Chondrocyte (in vitro differentiated cells): ENCODE measurements at regions not wholly inside any gene's neighbourhood (a gene's known extent, or its start where the extent isn't known, plus 50 kb on each side); places are given as distances from the start of the nearest gene placed in this dataset.
"Not testable (repeated sequence)": the region's sequence is repeated elsewhere in the genome, so short reads cannot be mapped to it uniquely, and the experiment has no call there.

Source experiments
- DNase-seq: peaks from one replicate; pipeline ENCODE4 v3.0.0; 2021; ENCODE audit warnings: mixed read lengths, low spot score
- H3K27ac Mint-ChIP-seq: one replicate; pipeline ENCODE4 v1.8.0; 2021; ENCODE audit warnings: mild to moderate bottlenecking, moderate library complexity, mixed read lengths; ENCODE audit not compliant: unreplicated experiment
- H3K27me3 Mint-ChIP-seq: 2 replicates; pipeline ENCODE4 v1.8.0; 2021; ENCODE audit warnings: low read depth, mixed read lengths
- H3K36me3 Mint-ChIP-seq: 2 replicates; pipeline ENCODE4 v1.8.0; 2021; ENCODE audit warnings: low read depth, mixed read lengths
- H3K4me1 Mint-ChIP-seq: 2 replicates; pipeline ENCODE4 v1.8.0; 2021; ENCODE audit warnings: low read depth, mild to moderate bottlenecking, mixed read lengths
- H3K4me3 Mint-ChIP-seq: one replicate; pipeline ENCODE4 v1.8.0; 2021; ENCODE audit warnings: mild to moderate bottlenecking, moderate library complexity, mixed read lengths; ENCODE audit not compliant: unreplicated experiment
- H3K9me3 Mint-ChIP-seq: 2 replicates; pipeline ENCODE4 v1.8.0; 2021; ENCODE audit warnings: low read depth, mixed read lengths
- TF ChIP-seq, protein P1 (sequence below): fragments of 200-600 bp; sonication (generic); IDR thresholded peaks from 2 replicates; pipeline ENCODE4 v1.5.0; 2021; ENCODE audit warnings: antibody characterized with exemption, mild to moderate bottlenecking, moderate library complexity

DNA sequence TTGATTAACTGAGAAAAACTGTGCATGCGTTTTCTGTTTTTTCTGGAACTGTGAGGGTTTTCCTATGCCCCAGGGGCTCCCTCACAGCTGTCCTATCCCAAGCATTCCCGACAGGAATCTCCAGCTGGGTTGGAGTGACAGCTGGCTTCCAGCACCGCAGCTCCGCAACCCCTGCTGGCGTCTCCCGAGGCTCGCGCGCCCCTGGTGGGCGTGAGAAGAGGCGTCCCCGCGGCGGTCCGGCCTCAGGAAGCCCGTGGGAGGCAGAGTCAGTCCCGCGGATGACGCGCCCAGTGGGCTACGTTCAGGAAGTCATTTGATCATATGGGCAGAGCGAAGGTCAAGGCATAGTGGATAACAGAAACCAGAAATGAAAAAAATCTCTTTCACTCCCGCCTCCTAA, 821.9 kb downstream of the SPATA31A1 start:
- H3K4me3 Mint-ChIP-seq: peak overlapping the region; percentile 54
- not testable (repeated sequence) for H3K27ac Mint-ChIP-seq, H3K36me3 Mint-ChIP-seq, H3K9me3 Mint-ChIP-seq, H3K4me1 Mint-ChIP-seq, H3K27me3 Mint-ChIP-seq
- TF ChIP-seq, protein P1, sequence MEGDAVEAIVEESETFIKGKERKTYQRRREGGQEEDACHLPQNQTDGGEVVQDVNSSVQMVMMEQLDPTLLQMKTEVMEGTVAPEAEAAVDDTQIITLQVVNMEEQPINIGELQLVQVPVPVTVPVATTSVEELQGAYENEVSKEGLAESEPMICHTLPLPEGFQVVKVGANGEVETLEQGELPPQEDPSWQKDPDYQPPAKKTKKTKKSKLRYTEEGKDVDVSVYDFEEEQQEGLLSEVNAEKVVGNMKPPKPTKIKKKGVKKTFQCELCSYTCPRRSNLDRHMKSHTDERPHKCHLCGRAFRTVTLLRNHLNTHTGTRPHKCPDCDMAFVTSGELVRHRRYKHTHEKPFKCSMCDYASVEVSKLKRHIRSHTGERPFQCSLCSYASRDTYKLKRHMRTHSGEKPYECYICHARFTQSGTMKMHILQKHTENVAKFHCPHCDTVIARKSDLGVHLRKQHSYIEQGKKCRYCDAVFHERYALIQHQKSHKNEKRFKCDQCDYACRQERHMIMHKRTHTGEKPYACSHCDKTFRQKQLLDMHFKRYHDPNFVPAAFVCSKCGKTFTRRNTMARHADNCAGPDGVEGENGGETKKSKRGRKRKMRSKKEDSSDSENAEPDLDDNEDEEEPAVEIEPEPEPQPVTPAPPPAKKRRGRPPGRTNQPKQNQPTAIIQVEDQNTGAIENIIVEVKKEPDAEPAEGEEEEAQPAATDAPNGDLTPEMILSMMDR: peak; percentile 69
- DNase-seq: peak; percentile 34

DNA sequence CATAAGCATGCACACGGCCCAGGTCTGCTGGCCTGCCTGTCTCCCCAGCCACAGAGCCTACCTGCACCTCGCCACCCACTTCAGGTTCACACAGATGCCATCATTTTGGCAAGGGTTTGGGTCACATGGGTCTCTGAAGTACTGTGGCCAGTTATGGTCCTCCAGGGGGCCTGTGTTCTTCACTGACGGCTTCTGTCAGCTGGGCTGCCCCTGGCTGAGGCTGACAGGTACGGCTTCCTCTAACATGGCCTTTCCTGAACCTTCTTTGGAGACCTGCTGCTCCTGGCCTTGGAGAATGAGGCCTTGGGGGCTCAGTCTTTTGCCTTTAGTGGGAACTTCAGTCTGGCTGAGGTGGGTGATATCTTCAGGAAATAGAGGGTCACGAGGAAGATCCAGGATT, 835.9 kb downstream of the SPATA31A1 start:
- H3K4me1 Mint-ChIP-seq, H3K9me3 Mint-ChIP-seq, H3K36me3 Mint-ChIP-seq, H3K4me3 Mint-ChIP-seq, H3K27ac Mint-ChIP-seq, H3K27me3 Mint-ChIP-seq: not testable (repeated sequence)
- DNase-seq: peak; percentile 66

DNA sequence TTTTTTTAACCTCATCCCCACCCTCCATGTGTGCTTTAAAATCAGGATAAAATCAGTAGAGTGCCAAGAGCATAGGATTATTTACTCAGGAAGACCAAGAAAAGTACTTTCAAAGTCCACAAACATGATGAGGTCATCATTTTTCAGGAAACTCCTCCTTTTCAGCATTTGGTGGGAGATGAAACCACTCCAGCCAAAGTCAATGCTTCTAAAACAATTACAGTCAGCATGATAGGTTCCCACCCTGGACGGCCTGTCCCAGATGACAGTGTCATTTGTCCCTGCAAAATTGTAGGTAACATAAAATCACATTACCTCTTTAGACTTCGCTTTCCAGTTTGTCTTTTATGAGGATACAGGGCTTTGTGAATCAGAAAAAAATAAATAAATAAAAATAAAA, 836.7 kb downstream of the SPATA31A1 start:
- H3K27me3 Mint-ChIP-seq, DNase-seq, H3K4me3 Mint-ChIP-seq, H3K9me3 Mint-ChIP-seq, H3K27ac Mint-ChIP-seq, H3K4me1 Mint-ChIP-seq, H3K36me3 Mint-ChIP-seq: not testable (repeated sequence)

DNA sequence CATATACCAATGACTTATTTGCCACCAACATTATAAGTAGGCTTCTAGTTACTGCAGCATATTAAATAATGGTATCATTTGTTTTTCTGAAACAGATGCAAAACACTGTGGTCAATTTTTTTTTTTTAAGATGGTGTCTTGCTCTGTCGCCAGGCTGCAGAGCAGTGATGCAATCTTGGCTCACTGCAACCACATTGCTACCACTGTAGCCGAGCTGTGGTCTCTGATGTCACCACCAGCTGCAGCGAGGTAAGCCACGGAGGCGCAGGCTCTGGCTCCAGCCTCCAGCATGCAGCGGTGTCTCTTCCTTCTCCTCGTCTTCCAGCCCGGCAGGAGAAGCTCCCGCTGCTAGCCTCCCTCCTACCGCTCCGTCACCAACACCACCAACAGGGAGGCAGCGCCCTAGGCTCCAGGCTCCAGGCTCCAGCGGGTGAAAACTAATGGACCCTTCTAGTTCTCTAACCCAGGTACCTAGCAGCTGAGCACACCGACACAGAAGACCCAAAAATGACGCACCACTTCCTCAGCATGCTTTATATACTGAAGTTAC, 840.8 kb downstream of the SPATA31A1 start:
- H3K4me3 Mint-ChIP-seq: not testable (repeated sequence)

DNA sequence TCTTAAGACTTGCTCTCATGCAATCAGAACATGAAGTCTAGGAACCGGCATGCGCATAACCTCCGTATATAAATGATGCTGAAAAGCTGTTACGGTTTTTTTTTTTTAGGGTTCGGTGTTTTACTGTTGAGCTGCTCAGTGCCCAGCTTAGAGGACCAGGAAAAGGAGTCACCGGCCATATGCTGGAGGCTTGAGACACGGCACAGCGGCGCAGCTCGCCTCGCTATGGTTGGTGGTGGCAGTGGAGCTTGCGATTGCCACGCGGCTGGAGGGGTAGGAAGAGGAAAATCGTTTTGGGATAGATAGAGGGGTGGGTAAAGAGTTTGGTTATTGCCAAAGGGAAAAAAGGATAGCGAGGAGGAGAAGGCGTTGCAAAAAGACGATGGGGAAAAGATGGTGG, 841.3 kb downstream of the SPATA31A1 start:
- H3K27me3 Mint-ChIP-seq, H3K36me3 Mint-ChIP-seq, H3K9me3 Mint-ChIP-seq, DNase-seq, H3K27ac Mint-ChIP-seq, H3K4me3 Mint-ChIP-seq, H3K4me1 Mint-ChIP-seq: not testable (repeated sequence)

More for the DNA sequence above, 840.8 kb downstream of the SPATA31A1 start:
- not testable (repeated sequence) for H3K27ac Mint-ChIP-seq, H3K4me1 Mint-ChIP-seq, H3K36me3 Mint-ChIP-seq, H3K9me3 Mint-ChIP-seq, H3K27me3 Mint-ChIP-seq
- DNase-seq: peak; percentile 24

DNA sequence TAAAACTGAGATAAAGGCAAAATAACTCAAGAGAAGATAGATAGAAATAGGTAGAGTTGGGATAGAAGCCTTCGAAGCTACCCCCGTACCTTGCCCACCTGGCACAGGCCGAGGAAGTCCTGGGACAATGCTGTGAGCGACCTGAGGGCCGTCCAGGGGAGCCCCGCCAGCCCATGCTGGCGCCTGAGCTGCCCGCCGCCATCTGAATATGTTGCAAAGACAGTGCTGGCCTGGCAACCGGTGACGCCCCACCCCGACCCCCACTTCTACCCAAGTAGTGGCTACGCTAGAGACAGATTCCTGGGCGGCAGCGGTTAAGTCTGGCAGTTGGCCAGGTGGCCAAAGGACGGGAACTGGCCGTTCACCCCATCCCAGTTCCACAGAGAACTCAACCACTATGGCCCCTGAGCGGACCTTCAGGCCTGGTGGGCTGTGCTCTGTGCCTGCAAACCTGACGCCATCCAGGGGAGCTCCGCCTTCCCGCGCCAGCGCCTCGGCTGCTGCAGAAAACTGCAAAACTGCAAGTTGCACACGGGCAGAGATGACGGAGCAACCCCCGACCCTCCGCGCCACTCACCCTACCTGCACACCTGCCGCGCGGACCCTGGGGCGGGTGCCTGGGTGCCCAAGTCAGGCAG, 866.2 kb downstream of the SPATA31A1 start:
- H3K9me3 Mint-ChIP-seq, H3K27me3 Mint-ChIP-seq, H3K4me3 Mint-ChIP-seq, H3K36me3 Mint-ChIP-seq, H3K27ac Mint-ChIP-seq, DNase-seq, H3K4me1 Mint-ChIP-seq: not testable (repeated sequence)

DNA sequence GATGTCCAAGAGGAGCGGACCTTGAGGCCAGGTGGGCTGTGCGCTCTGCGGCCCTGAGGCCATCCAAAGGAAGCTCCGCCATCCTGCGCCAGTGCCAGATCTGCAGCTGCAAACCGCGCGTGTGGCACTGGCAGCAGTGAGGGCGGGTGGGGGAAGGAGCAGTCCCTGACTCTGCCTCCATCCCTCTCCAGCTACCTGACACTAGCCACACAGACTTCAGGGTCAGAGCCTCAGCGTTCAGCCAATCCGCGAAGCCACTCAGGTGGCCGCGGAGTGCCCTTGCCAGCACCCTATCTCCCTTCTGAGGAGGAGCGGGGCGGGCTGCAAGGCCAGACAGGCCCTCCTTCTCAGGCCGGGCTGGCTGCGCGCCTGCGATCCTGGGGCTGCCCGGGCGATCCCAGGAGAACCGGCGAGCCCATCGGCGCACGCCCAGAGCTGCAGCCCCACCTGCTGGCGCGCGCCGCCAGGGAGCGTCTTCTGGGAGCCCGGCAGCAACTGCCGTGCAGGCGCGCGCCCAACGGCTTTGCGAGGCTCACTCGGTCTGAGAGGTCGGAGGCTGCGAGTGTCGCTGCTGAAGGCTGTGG, 867.2 kb downstream of the SPATA31A1 start:
- H3K27me3 Mint-ChIP-seq, H3K27ac Mint-ChIP-seq, H3K4me1 Mint-ChIP-seq, H3K9me3 Mint-ChIP-seq, DNase-seq, H3K4me3 Mint-ChIP-seq, H3K36me3 Mint-ChIP-seq: not testable (repeated sequence)

DNA sequence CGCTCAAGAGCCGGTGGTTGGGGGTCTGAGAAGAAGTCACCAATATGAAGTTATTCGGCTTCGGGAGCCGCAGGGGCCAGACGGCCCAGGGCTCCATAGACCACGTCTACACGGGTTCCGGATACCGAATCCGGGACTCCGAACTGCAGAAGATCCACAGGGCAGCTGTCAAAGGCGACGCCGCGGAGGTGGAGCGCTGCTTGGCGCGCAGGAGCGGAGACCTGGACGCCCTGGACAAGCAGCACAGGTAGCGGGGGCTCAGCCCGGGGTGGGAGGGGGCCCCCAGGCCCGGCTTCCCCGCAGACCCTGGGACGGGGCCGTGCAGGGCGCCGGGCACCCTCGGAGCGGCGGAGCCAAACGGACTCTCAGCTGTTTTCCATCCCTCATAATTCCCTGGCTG, 867.9 kb downstream of the SPATA31A1 start:
- peak; percentile 32 for DNase-seq
- H3K27ac Mint-ChIP-seq, H3K9me3 Mint-ChIP-seq, H3K4me3 Mint-ChIP-seq, H3K36me3 Mint-ChIP-seq, H3K27me3 Mint-ChIP-seq, H3K4me1 Mint-ChIP-seq: not testable (repeated sequence)
